Panc1 (cell line): ENCODE measurements at regions not wholly inside any gene's neighbourhood (a gene's known extent, or its start where the extent isn't known, plus 50 kb on each side); places are given as distances from the start of the nearest gene placed in this dataset.

Experiments
- ATAC-seq: fragments of 200-7000 bp; cut with Tn5 transposase; 2 replicates; pipeline ENCODE4 v1.9.1; 2020; ENCODE audit warnings: mild to moderate bottlenecking, moderate library complexity
- BruUV-seq: library from RNA; stranded (reverse); fragments of 400-500 nt; replicated peaks from 2 replicates; lab custom pipeline; 2021; lab: Mats Ljungman, UMichigan
- CTCF ChIA-PET: fragments of 300-600 bp; sonication (Branson Sonifier 250); formaldehyde crosslinking; loops from one replicate; lab custom pipeline; 2022; ENCODE audit warnings: antibody characterized with exemption; lab: Charles Lee
- POLR2A ChIA-PET: fragments of 300-600 bp; sonication (Branson Sonifier 250); formaldehyde crosslinking; loops from one replicate; lab custom pipeline; 2022; ENCODE audit warnings: antibody characterized with exemption; lab: Charles Lee
- DNase-seq: peaks from one replicate; pipeline ENCODE4 v3.0.0-alpha.2; 2010; ENCODE audit warnings: low read depth, low spot score
- H3K27ac ChIP-seq: 2 replicates; pipeline ENCODE4 v1.5.1; 2011; ENCODE audit warnings: mild to moderate bottlenecking, low read length, inconsistent platforms
- H3K27me3 ChIP-seq: fragments of 200-500 bp; sonication (Bioruptor generic); 2 replicates; pipeline ENCODE4 v1.6.0; 2014; ENCODE audit warnings: low read length, inconsistent platforms; ENCODE audit not compliant: control insufficient read depth, insufficient read depth
- H3K36me3 ChIP-seq: fragments of 200-500 bp; sonication (Bioruptor generic); 2 replicates; pipeline ENCODE4 v1.5.1; 2014; ENCODE audit warnings: inconsistent platforms, mild to moderate bottlenecking, low read length, moderate library complexity; ENCODE audit not compliant: control insufficient read depth, insufficient read depth
- H3K4me1 ChIP-seq: 2 replicates; pipeline ENCODE4 v1.5.1; 2011; ENCODE audit warnings: inconsistent platforms, mild to moderate bottlenecking, low read length, moderate library complexity; ENCODE audit not compliant: control insufficient read depth, insufficient read depth
- H3K4me3 ChIP-seq, 2 experiments: 2 replicates each; pipeline ENCODE4 v1.5.1; 2011 to 2012; ENCODE audit warnings: low read depth in 2 of 2, low read length in 2 of 2, mild to moderate bottlenecking in 2 of 2, inconsistent platforms in 1 of 2, moderate library complexity in 1 of 2
- H3K9me3 ChIP-seq: fragments of 200-500 bp; sonication (Bioruptor generic); 2 replicates; pipeline ENCODE4 v1.5.1; 2014; ENCODE audit warnings: low read depth, mild to moderate bottlenecking, inconsistent platforms, low read length, moderate library complexity; ENCODE audit not compliant: control insufficient read depth, insufficient read depth
- POLR2AphosphoS5 ChIP-seq: IDR thresholded peaks from 2 replicates; pipeline ENCODE4 v1.6.1; 2012; ENCODE audit warnings: mild to moderate bottlenecking, low read depth, low read length, moderate library complexity
- SIN3A ChIP-seq: IDR thresholded peaks from 2 replicates; pipeline ENCODE4 v1.6.1; 2012; ENCODE audit warnings: low read depth, mild to moderate bottlenecking, low read length, moderate library complexity, borderline replicate concordance; ENCODE audit not compliant: insufficient read depth
- TCF7L2 ChIP-seq: IDR thresholded peaks from 2 replicates; pipeline ENCODE4 v1.6.1; 2011; ENCODE audit warnings: mild to moderate bottlenecking, low read depth, low read length, inconsistent platforms
- in situ Hi-C: cut with HindIII; loops from 2 replicates; pipeline ENCODE4 v1.10.0; 2016; ENCODE audit warnings: low sequenced_read_pairs, low pct_unique_long_range_greater_than_20kb
- intact Hi-C: fragments of 100-400 bp; cut with micrococcal nuclease; formaldehyde crosslinking; loops from one replicate; pipeline ENCODE4 v1.10.0; 2022; ENCODE audit not compliant: unreplicated experiment
- TF ChIP-seq, protein P1 (sequence below), 2 experiments: IDR thresholded peaks; 2 replicates each; pipeline ENCODE4 v1.6.1; 2011 to 2012; ENCODE audit warnings: low read depth in 2 of 2, control low read depth in 1 of 2, low read length in 1 of 2, mild to moderate bottlenecking in 1 of 2, moderate library complexity in 1 of 2; ENCODE audit not compliant: insufficient read depth in 1 of 2
- TF ChIP-seq, protein P2 (sequence below): fragments of 450-650 bp; IDR thresholded peaks from 2 replicates; pipeline ENCODE4 v1.5.1; 2017; ENCODE audit warnings: mild to moderate bottlenecking

DNA sequence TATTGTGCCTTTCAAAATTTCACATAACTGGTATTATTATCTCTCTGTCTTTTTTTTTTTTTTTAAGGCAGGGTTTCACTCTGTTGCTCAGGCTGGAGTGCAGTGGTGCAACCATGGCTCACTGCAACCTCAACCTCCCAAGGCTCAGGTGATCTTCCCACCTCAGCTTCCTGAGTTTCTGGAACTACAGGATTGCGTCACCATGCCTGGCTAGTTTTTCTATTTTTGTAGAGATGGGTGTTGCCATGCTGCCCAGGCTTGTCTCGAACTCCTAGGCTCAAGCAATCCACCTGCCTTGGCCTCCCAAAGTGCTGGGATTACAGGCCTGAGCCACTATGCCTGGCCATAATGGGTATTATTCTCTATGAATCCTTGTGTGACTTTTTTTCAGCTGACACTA lies 402.3 kb upstream of the SMARCA2 start:
- Histone ChIP-seq H3K27ac (no peak overlapping the region), H3K9me3 (no peaks in the 10 kb centered on the region), H3K27me3 (no peaks in the 10 kb centered on the region), H3K4me1 (no peaks in the 10 kb centered on the region), H3K4me3 (no peak overlapping the region), H3K36me3 (no peaks in the 10 kb centered on the region)
- intact Hi-C loops, result no loop called here
- in situ Hi-C loops, result no loop called here
- no peak for TF ChIP-seq SIN3A
- TF ChIP-seq TCF7L2, result no peak
- no peak for TF ChIP-seq POLR2AphosphoS5
- TF ChIP-seq, protein P1, sequence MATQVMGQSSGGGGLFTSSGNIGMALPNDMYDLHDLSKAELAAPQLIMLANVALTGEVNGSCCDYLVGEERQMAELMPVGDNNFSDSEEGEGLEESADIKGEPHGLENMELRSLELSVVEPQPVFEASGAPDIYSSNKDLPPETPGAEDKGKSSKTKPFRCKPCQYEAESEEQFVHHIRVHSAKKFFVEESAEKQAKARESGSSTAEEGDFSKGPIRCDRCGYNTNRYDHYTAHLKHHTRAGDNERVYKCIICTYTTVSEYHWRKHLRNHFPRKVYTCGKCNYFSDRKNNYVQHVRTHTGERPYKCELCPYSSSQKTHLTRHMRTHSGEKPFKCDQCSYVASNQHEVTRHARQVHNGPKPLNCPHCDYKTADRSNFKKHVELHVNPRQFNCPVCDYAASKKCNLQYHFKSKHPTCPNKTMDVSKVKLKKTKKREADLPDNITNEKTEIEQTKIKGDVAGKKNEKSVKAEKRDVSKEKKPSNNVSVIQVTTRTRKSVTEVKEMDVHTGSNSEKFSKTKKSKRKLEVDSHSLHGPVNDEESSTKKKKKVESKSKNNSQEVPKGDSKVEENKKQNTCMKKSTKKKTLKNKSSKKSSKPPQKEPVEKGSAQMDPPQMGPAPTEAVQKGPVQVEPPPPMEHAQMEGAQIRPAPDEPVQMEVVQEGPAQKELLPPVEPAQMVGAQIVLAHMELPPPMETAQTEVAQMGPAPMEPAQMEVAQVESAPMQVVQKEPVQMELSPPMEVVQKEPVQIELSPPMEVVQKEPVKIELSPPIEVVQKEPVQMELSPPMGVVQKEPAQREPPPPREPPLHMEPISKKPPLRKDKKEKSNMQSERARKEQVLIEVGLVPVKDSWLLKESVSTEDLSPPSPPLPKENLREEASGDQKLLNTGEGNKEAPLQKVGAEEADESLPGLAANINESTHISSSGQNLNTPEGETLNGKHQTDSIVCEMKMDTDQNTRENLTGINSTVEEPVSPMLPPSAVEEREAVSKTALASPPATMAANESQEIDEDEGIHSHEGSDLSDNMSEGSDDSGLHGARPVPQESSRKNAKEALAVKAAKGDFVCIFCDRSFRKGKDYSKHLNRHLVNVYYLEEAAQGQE (IDR thresholded peaks at IDR 0.05; ENCODE audit: insufficient read depth in 1 of 2, low read depth in 2 of 2, low read length in 1 of 2), result no peak
- TF ChIP-seq, protein P2, sequence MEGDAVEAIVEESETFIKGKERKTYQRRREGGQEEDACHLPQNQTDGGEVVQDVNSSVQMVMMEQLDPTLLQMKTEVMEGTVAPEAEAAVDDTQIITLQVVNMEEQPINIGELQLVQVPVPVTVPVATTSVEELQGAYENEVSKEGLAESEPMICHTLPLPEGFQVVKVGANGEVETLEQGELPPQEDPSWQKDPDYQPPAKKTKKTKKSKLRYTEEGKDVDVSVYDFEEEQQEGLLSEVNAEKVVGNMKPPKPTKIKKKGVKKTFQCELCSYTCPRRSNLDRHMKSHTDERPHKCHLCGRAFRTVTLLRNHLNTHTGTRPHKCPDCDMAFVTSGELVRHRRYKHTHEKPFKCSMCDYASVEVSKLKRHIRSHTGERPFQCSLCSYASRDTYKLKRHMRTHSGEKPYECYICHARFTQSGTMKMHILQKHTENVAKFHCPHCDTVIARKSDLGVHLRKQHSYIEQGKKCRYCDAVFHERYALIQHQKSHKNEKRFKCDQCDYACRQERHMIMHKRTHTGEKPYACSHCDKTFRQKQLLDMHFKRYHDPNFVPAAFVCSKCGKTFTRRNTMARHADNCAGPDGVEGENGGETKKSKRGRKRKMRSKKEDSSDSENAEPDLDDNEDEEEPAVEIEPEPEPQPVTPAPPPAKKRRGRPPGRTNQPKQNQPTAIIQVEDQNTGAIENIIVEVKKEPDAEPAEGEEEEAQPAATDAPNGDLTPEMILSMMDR, result no peak
- DNase-seq (no peak), ATAC-seq (no peak)
- ChIA-PET POLR2A (no interaction called here), CTCF (no interaction called here)
- BruUV-seq, result no TSS peak

DNA sequence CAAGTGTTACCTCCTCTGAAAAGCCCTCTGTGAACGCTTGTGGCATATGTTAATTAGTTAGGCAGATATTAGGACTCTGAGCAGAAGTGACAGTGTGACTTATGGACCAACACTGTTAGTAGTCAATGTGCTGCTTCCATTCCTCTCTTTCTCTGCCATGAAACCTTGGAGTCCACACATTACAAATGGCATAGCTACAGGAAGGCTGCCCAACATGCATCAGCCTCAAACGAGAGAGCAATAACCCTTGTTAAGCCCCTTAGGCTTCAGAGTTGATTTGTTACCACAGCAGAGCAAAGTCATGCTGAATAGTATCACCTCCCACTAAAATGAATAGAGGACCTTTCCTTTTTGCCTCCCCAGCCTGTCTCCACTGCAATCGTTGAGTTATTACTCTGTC lies 397.7 kb upstream of the SMARCA2 start:
- ATAC-seq (no peak), DNase-seq (no peak)
- Histone ChIP-seq H3K4me1 (no peaks in the 10 kb centered on the region), H3K27me3 (no peaks in the 10 kb centered on the region), H3K27ac (no peak overlapping the region), H3K9me3 (no peaks in the 10 kb centered on the region), H3K36me3 (no peaks in the 10 kb centered on the region), H3K4me3 (no peak overlapping the region)
- in situ Hi-C loops (no loop called here), intact Hi-C loops (no loop called here)
- no TSS peak for BruUV-seq
- TF ChIP-seq TCF7L2 (no peak), SIN3A (no peak), POLR2AphosphoS5 (no peak)
- TF ChIP-seq, protein P2, result no peak
- TF ChIP-seq, protein P1 (IDR thresholded peaks at IDR 0.05; ENCODE audit: insufficient read depth in 1 of 2, low read depth in 2 of 2, low read length in 1 of 2), result no peak
- ChIA-PET CTCF (no interaction called here), POLR2A (no interaction called here)
